Sigmoid colon (tissue), 6 donors: ENCODE measurements at regions not wholly inside any gene's neighbourhood (a gene's known extent, or its start where the extent isn't known, plus 50 kb on each side); places are given as distances from the start of the nearest gene placed in this dataset.
"Not testable (repeated sequence)": the region's sequence is repeated elsewhere in the genome, so short reads cannot be mapped to it uniquely, and the experiment has no call there.

ENCODE experiments used
- DNase-seq: peaks from one replicate; pipeline ENCODE4 v3.0.0-alpha.2; 2019
- H3K27ac ChIP-seq, 4 donors: fragments of 200-600 bp; sonication (generic); one replicate each; pipeline ENCODE4 v1.5.1; 2016 to 2019; ENCODE audit warnings: mild to moderate bottlenecking in 1 of 4
- H3K27me3 ChIP-seq, 3 donors: fragments of 200-600 bp; sonication (generic); one replicate each; pipeline ENCODE4 v1.5.1; 2019; ENCODE audit warnings: mild to moderate bottlenecking in 1 of 3
- H3K36me3 ChIP-seq, 4 donors: fragments of 200-600 bp; sonication (generic); one replicate each; pipeline ENCODE4 v1.5.1; 2016 to 2019
- H3K4me1 ChIP-seq, 4 donors: fragments of 200-600 bp; sonication (generic); one replicate each; pipeline ENCODE4 v1.5.1; 2017 to 2019
- H3K4me3 ChIP-seq, 4 donors: fragments of 200-600 bp; sonication (generic); one replicate each; pipeline ENCODE4 v1.5.1; 2017 to 2019; ENCODE audit warnings: mild to moderate bottlenecking in 2 of 4, moderate library complexity in 1 of 4
- H3K9me3 ChIP-seq, 4 donors: fragments of 200-600 bp in 3 of 4; sonication (generic) in 3 of 4; one replicate each; pipeline versions ENCODE4 v1.5.1 to v1.6.1; 2013 to 2019
- CTCF ChIP-seq, 4 experiments: fragments of 450-650 bp in 3 of 4; fragments of 200-600 bp in 1 of 4; IDR thresholded peaks; one replicate each; pipeline ENCODE4 v1.5.1; 2016 to 2019; ENCODE audit warnings: antibody characterized with exemption in 4 of 4, mild to moderate bottlenecking in 3 of 4, moderate library complexity in 2 of 4
- EP300 ChIP-seq, 4 donors: sonication (generic); formaldehyde crosslinking; IDR thresholded peaks; one replicate each; pipeline ENCODE4 v1.6.1; 2017; ENCODE audit warnings: antibody characterized with exemption in 4 of 4
- POLR2A ChIP-seq, 2 donors: fragments of 450-650 bp; IDR thresholded peaks; one replicate each; pipeline ENCODE4 v1.6.1; 2016; ENCODE audit warnings: antibody characterized with exemption in 2 of 2, mild to moderate bottlenecking in 2 of 2, moderate library complexity in 2 of 2
- POLR2AphosphoS5 ChIP-seq, 4 donors: sonication (generic); formaldehyde crosslinking; IDR thresholded peaks; one replicate each; pipeline ENCODE4 v1.6.1; 2017; ENCODE audit warnings: antibody characterized with exemption in 4 of 4
- WGBS, 2 donors: extraction: QIAGEN DNeasy Blood & Tissue Kit; methylation state at CpG; one replicate each; pipeline ENCODE4 v1.1.7; 2013; 5-methylcytosine and 5-hydroxymethylcytosine counted together
- intact Hi-C: fragments of 100-400 bp; cut with DNase I; formaldehyde crosslinking; loops from one replicate; pipeline ENCODE4 v1.15.1; 2023
- donor health status: healthy with polysubstance abuse.
- donor health status: healthy.

- TF ChIP-seq POLR2AphosphoS5 (IDR thresholded peaks at IDR 0.05) (no peak), POLR2A (IDR thresholded peaks at IDR 0.05) (no peak), CTCF (IDR thresholded peaks at IDR 0.05) (no peak), EP300 (IDR thresholded peaks at IDR 0.05) (no peak)
- no peaks in the 10 kb centered on the region for H3K4me1 ChIP-seq
- 83 to 87% methylated on average over 5 of the region's 5 CpGs for WGBS, 2 donors
- DNase-seq = no peak
- no peaks in the 10 kb centered on the region for H3K9me3 ChIP-seq
- intact Hi-C loops = no loop called here
- no peak overlapping the region for H3K4me3 ChIP-seq
- H3K36me3 ChIP-seq = no peaks in the 10 kb centered on the region
- H3K27me3 ChIP-seq = no peaks in the 10 kb centered on the region
- H3K27ac ChIP-seq = no peak overlapping the region
These were observed 264.9 kb downstream of the C12orf75 start for GRCh38 chr12:105595440-105595839.

- no peak overlapping the region for H3K27ac ChIP-seq
- H3K36me3 ChIP-seq = no peaks in the 10 kb centered on the region
- intact Hi-C loops = no loop called here
- no peak overlapping the region for H3K4me3 ChIP-seq
- no peaks in the 10 kb centered on the region for H3K4me1 ChIP-seq
- no peak for TF ChIP-seq CTCF (IDR thresholded peaks at IDR 0.05)
- TF ChIP-seq EP300 (IDR thresholded peaks at IDR 0.05) = no peak
- no peaks in the 10 kb centered on the region for H3K27me3 ChIP-seq
- WGBS, 2 donors = 77 to 78% methylated on average over 2 of the region's 2 CpGs
- no peak for DNase-seq
- no peaks in the 10 kb centered on the region for H3K9me3 ChIP-seq
These were observed 266.2 kb downstream of the C12orf75 start for GRCh38 chr12:105596731-105597130.

GRCh38 chr12:105598031-105598430 is 267.5 kb downstream of the C12orf75 start:
- 86 to 92% methylated on average over 4 of the region's 4 CpGs for WGBS, 2 donors
- no peaks in the 10 kb centered on the region for H3K9me3 ChIP-seq
- H3K27ac ChIP-seq = no peak overlapping the region

GRCh38 chr12:105600911-105601545 is 270.5 kb downstream of the C12orf75 start:
- H3K4me3 ChIP-seq = no peak overlapping the region
- intact Hi-C loops = no loop called here
- H3K27me3 ChIP-seq = no peaks in the 10 kb centered on the region
- H3K36me3 ChIP-seq = no peaks in the 10 kb centered on the region
- WGBS, 2 donors = 15 to 56% methylated on average over 2 of the region's 2 CpGs
- H3K27ac ChIP-seq = no peak overlapping the region
- DNase-seq = no peak
- TF ChIP-seq POLR2A (IDR thresholded peaks at IDR 0.05) = no peak
- TF ChIP-seq CTCF (IDR thresholded peaks at IDR 0.05) = no peak
- no peak for TF ChIP-seq POLR2AphosphoS5 (IDR thresholded peaks at IDR 0.05)
- no peaks in the 10 kb centered on the region for H3K9me3 ChIP-seq
- no peaks in the 10 kb centered on the region for H3K4me1 ChIP-seq

More at GRCh38 chr12:105598031-105598430, 267.5 kb downstream of the C12orf75 start:
- TF ChIP-seq EP300 (IDR thresholded peaks at IDR 0.05) (no peak), POLR2A (IDR thresholded peaks at IDR 0.05) (no peak), CTCF (IDR thresholded peaks at IDR 0.05) (no peak), POLR2AphosphoS5 (IDR thresholded peaks at IDR 0.05) (no peak)
- Histone ChIP-seq H3K36me3 (no peaks in the 10 kb centered on the region), H3K4me1 (no peaks in the 10 kb centered on the region), H3K4me3 (no peak overlapping the region), H3K27me3 (no peaks in the 10 kb centered on the region)
- DNase-seq = no peak
- intact Hi-C loops = no loop called here

GRCh38 chr12:105602312-105602711 is 271.8 kb downstream of the C12orf75 start:
- H3K27ac ChIP-seq, DNase-seq, H3K9me3 ChIP-seq, H3K4me1 ChIP-seq, H3K27me3 ChIP-seq, H3K4me3 ChIP-seq, intact Hi-C loops, H3K36me3 ChIP-seq: not testable (repeated sequence)
- 70 to 71% methylated on average over 5 of the region's 5 CpGs for WGBS, 2 donors

GRCh38 chr12:105604281-105604680 is 273.8 kb downstream of the C12orf75 start:
- H3K27ac ChIP-seq, H3K9me3 ChIP-seq, DNase-seq, H3K4me3 ChIP-seq, intact Hi-C loops, H3K36me3 ChIP-seq, H3K4me1 ChIP-seq, H3K27me3 ChIP-seq: not testable (repeated sequence)
- 30 to 71% methylated on average over 3 of the region's 3 CpGs for WGBS, 2 donors

GRCh38 chr12:105606613-105607012 is 276.1 kb downstream of the C12orf75 start:
- H3K4me3 ChIP-seq, H3K27me3 ChIP-seq, DNase-seq, H3K4me1 ChIP-seq, H3K27ac ChIP-seq, H3K9me3 ChIP-seq, intact Hi-C loops, H3K36me3 ChIP-seq: not testable (repeated sequence)
- WGBS, 2 donors = 91 to 96% methylated on average over 1 of the region's 1 CpG

- H3K4me3 ChIP-seq, H3K36me3 ChIP-seq, DNase-seq, H3K27ac ChIP-seq, H3K4me1 ChIP-seq, intact Hi-C loops, H3K9me3 ChIP-seq, H3K27me3 ChIP-seq: not testable (repeated sequence)
- 85 to 95% methylated on average over 3 of the region's 3 CpGs for WGBS, 2 donors
These were observed 278.5 kb downstream of the C12orf75 start for GRCh38 chr12:105609001-105609400.
